A549 (cell line): ENCODE measurements at regions not wholly inside any gene's neighbourhood (a gene's known extent, or its start where the extent isn't known, plus 50 kb on each side); places are given as distances from the start of the nearest gene placed in this dataset.

Experiments used
- ATAC-seq, 2 experiments: fragments of 200-7000 bp in 1 of 2; fragments of >200 bp in 1 of 2; cut with Nextera tagmentation in 1 of 2; cut with Tn5 transposase in 1 of 2; 3 replicates each; pipeline versions ENCODE4 v1.8.0 to v1.9.1; 2018 to 2020; ENCODE audit warnings: mild to moderate bottlenecking in 1 of 2, moderate library complexity in 1 of 2
- CTCF ChIA-PET: fragments of 300-600 bp; sonication (Branson Sonifier 250); formaldehyde crosslinking; extraction: SDS; loops from one replicate; lab custom pipeline; 2021; ENCODE audit warnings: antibody characterized with exemption, inconsistent platforms; lab: Yijun Ruan, JAX
- POLR2A ChIA-PET: fragments of 350-600 bp; formaldehyde crosslinking; extraction: SDS; loops from one replicate; lab custom pipeline; 2021; ENCODE audit warnings: antibody characterized with exemption, inconsistent platforms; lab: Yijun Ruan, JAX
- DNase-seq, 2 experiments: peaks; one replicate each; pipeline versions ENCODE4 v3.0.0 to v3.0.0-alpha.2; 2011 to 2016; ENCODE audit warnings: low read depth in 1 of 2, low spot score in 1 of 2
- FAIRE-seq: peaks from 2 replicates; lab custom pipeline; 2011; peaks lifted over from hg19 to GRCh38; lab: Jason Lieb, UNC
- H3K27ac ChIP-seq, 2 experiments: fragments of >200 bp; sonication (Bioruptor Twin); formaldehyde crosslinking; 3 replicates each; pipeline ENCODE4 v1.5.1; 2016 to 2017
- H3K4me1 ChIP-seq: fragments of >200 bp; sonication (Bioruptor Twin); formaldehyde crosslinking; 3 replicates; pipeline ENCODE4 v1.6.1; 2016
- H3K4me2 ChIP-seq: fragments of >200 bp; sonication (Bioruptor Twin); formaldehyde crosslinking; 3 replicates; pipeline ENCODE4 v1.6.1; 2016
- H3K4me3 ChIP-seq: fragments of >200 bp; sonication (Bioruptor Twin); formaldehyde crosslinking; 3 replicates; pipeline ENCODE4 v1.5.1; 2016
- H3K9me3 ChIP-seq: fragments of >200 bp; sonication (Bioruptor Twin); formaldehyde crosslinking; 3 replicates; pipeline ENCODE4 v1.6.1; 2016
- BCL3 ChIP-seq: fragments of >200 bp; sonication (Bioruptor Twin); formaldehyde crosslinking; IDR thresholded peaks from 3 replicates; pipeline ENCODE4 v1.6.1; 2016
- CBX2 ChIP-seq: fragments of 200-600 bp; sonication (generic); IDR thresholded peaks from 2 replicates; pipeline ENCODE4 v1.6.1; 2016; ENCODE audit warnings: low read depth, mild to moderate bottlenecking, borderline replicate concordance
- CHD2 ChIP-seq: fragments of 150-350 bp; IDR thresholded peaks from 2 replicates; pipeline ENCODE4 v1.6.1; 2014; ENCODE audit warnings: low read length; ENCODE audit not compliant: partially characterized antibody
- EHMT2 ChIP-seq: fragments of 200-600 bp; sonication (generic); IDR thresholded peaks from 2 replicates; pipeline ENCODE4 v1.6.1; 2016; ENCODE audit warnings: antibody characterized with exemption, low read depth, mild to moderate bottlenecking, moderate library complexity
- ESRRA ChIP-seq: fragments of 150-350 bp; IDR thresholded peaks from 2 replicates; pipeline ENCODE4 v1.6.1; 2014; ENCODE audit warnings: mild to moderate bottlenecking, low read length, borderline replicate concordance
- FOSL2 ChIP-seq, 2 experiments: fragments of 450-650 bp in 1 of 2; fragments of >200 bp in 1 of 2; sonication (Bioruptor Twin) in 1 of 2; formaldehyde crosslinking; IDR thresholded peaks; 2 replicates each; pipeline versions ENCODE4 v1.5.0 to v1.6.1; 2016 to 2020; ENCODE audit warnings: mild to moderate bottlenecking in 1 of 2, moderate library complexity in 1 of 2
- GATA3 ChIP-seq: IDR thresholded peaks from 2 replicates; pipeline ENCODE4 v1.6.1; 2012; ENCODE audit warnings: borderline replicate concordance
- HEYL ChIP-seq: fragments of 250-450 bp; sonication (Bioruptor Pico); IDR thresholded peaks from 2 replicates; pipeline ENCODE4 v1.8.0; 2021; ENCODE audit warnings: mild to moderate bottlenecking, moderate library complexity
- HOXA7 ChIP-seq: fragments of 250-450 bp; sonication (Bioruptor Pico); IDR thresholded peaks from 2 replicates; pipeline ENCODE4 v1.5.0; 2020; ENCODE audit warnings: mild to moderate bottlenecking, moderate library complexity
- HOXB13 ChIP-seq: fragments of 250-450 bp; sonication (Bioruptor Pico); IDR thresholded peaks from 2 replicates; pipeline ENCODE4 v1.5.0; 2020; ENCODE audit warnings: low read depth, mild to moderate bottlenecking, moderate library complexity
- HOXB5 ChIP-seq: fragments of 250-450 bp; sonication (Bioruptor Pico); IDR thresholded peaks from 2 replicates; pipeline ENCODE4 v1.5.0; 2020; ENCODE audit warnings: mild to moderate bottlenecking, moderate library complexity
- JUNB ChIP-seq: fragments of >200 bp; sonication (Bioruptor Twin); formaldehyde crosslinking; IDR thresholded peaks from 2 replicates; pipeline ENCODE4 v1.6.1; 2016
- KDM1A ChIP-seq: fragments of 200-600 bp; sonication (generic); IDR thresholded peaks from 2 replicates; pipeline ENCODE4 v1.6.1; 2016; ENCODE audit warnings: low read depth, mild to moderate bottlenecking
- KDM5A ChIP-seq: fragments of 200-600 bp; sonication (generic); IDR thresholded peaks from 2 replicates; pipeline ENCODE4 v1.6.1; 2016; ENCODE audit warnings: antibody characterized with exemption, mild to moderate bottlenecking
- MYC ChIP-seq: IDR thresholded peaks from 2 replicates; pipeline ENCODE4 v1.6.1; 2012; ENCODE audit warnings: mild to moderate bottlenecking, inconsistent platforms, low read length, improper control_type of control experiment, borderline replicate concordance
- NPAS2 ChIP-seq: fragments of 250-450 bp; sonication (Bioruptor Pico); IDR thresholded peaks from 2 replicates; pipeline ENCODE4 v1.8.0; 2022; ENCODE audit warnings: mild to moderate bottlenecking, moderate library complexity, borderline replicate concordance
- POLR2AphosphoS2 ChIP-seq: conservative IDR thresholded peaks from 2 replicates; pipeline ENCODE4 v1.6.1; 2012; ENCODE audit warnings: low read length, improper control_type of control experiment, inconsistent platforms
- RFX5 ChIP-seq: fragments of 450-650 bp; IDR thresholded peaks from 2 replicates; pipeline ENCODE4 v1.7.1; 2014; ENCODE audit warnings: antibody characterized with exemption, mild to moderate bottlenecking, moderate library complexity
- SMC3 ChIP-seq: fragments of >200 bp; sonication (Bioruptor Twin); formaldehyde crosslinking; IDR thresholded peaks from 3 replicates; pipeline ENCODE4 v1.6.1; 2018; ENCODE audit warnings: inconsistent platforms
- TFCP2L1 ChIP-seq: fragments of 250-450 bp; sonication (Bioruptor Pico); IDR thresholded peaks from 2 replicates; pipeline ENCODE4 v1.5.0; 2021; ENCODE audit warnings: mild to moderate bottlenecking
- TP53 ChIP-seq: fragments of 250-450 bp; sonication (Bioruptor Pico); IDR thresholded peaks from 2 replicates; pipeline ENCODE4 v1.5.0; 2021; ENCODE audit warnings: mild to moderate bottlenecking, moderate library complexity
- ZC3H11A ChIP-seq: fragments of 450-650 bp; IDR thresholded peaks from 2 replicates; pipeline ENCODE4 v1.6.1; 2014; ENCODE audit warnings: antibody characterized with exemption, mild to moderate bottlenecking
- ZFP36 ChIP-seq: fragments of 450-650 bp; IDR thresholded peaks from 2 replicates; pipeline ENCODE4 v1.6.1; 2014; ENCODE audit warnings: borderline replicate concordance; ENCODE audit not compliant: partially characterized antibody
- WGBS: methylation state at CpG from one replicate; pipeline ENCODE4 v1.1.6; 2017; ENCODE audit errors: missing lambda C conversion rate; 5-methylcytosine and 5-hydroxymethylcytosine counted together
- TF ChIP-seq, protein P1 (sequence below): fragments of 200-600 bp; sonication (generic); IDR thresholded peaks from 2 replicates; pipeline ENCODE4 v1.6.1; 2016; ENCODE audit warnings: antibody characterized with exemption, mild to moderate bottlenecking, moderate library complexity
- TF ChIP-seq, protein P2 (sequence below): fragments of >200 bp; sonication (Bioruptor Twin); formaldehyde crosslinking; IDR thresholded peaks from 2 replicates; pipeline ENCODE4 v1.6.1; 2016
- TF ChIP-seq, protein P3 (sequence below): IDR thresholded peaks from 2 replicates; pipeline ENCODE4 v1.6.1; 2012

GRCh38 chr18:40197711-40198110 is 1757.3 kb upstream of the PIK3C3 start:
- H3K27ac ChIP-seq = no peak overlapping the region
- WGBS = 8% methylated on average over 3 of the region's 3 CpGs
- DNase-seq (no peak), ATAC-seq (no peak), FAIRE-seq (no peak)
- ChIA-PET POLR2A (no interaction called here), CTCF (no interaction called here)
- no peak for TF ChIP-seq HOXB5
- no peak for TF ChIP-seq HOXB13 (CRISPR knock-in tag)
- TF ChIP-seq FOSL2 (IDR thresholded peaks at IDR 0.05) = no peak
- no peak for TF ChIP-seq FOSL2 (CRISPR knock-in tag; IDR thresholded peaks at IDR 0.05)
- TF ChIP-seq HOXA7 (CRISPR knock-in tag) = no peak
- TF ChIP-seq, protein P1, sequence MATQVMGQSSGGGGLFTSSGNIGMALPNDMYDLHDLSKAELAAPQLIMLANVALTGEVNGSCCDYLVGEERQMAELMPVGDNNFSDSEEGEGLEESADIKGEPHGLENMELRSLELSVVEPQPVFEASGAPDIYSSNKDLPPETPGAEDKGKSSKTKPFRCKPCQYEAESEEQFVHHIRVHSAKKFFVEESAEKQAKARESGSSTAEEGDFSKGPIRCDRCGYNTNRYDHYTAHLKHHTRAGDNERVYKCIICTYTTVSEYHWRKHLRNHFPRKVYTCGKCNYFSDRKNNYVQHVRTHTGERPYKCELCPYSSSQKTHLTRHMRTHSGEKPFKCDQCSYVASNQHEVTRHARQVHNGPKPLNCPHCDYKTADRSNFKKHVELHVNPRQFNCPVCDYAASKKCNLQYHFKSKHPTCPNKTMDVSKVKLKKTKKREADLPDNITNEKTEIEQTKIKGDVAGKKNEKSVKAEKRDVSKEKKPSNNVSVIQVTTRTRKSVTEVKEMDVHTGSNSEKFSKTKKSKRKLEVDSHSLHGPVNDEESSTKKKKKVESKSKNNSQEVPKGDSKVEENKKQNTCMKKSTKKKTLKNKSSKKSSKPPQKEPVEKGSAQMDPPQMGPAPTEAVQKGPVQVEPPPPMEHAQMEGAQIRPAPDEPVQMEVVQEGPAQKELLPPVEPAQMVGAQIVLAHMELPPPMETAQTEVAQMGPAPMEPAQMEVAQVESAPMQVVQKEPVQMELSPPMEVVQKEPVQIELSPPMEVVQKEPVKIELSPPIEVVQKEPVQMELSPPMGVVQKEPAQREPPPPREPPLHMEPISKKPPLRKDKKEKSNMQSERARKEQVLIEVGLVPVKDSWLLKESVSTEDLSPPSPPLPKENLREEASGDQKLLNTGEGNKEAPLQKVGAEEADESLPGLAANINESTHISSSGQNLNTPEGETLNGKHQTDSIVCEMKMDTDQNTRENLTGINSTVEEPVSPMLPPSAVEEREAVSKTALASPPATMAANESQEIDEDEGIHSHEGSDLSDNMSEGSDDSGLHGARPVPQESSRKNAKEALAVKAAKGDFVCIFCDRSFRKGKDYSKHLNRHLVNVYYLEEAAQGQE = no peak
- TF ChIP-seq NPAS2 = no peak
- no peak for TF ChIP-seq POLR2AphosphoS2
- no peak for TF ChIP-seq BCL3
- no peak for TF ChIP-seq ZC3H11A
- TF ChIP-seq GATA3 = no peak
- TF ChIP-seq JUNB = no peak
- H3K4me3 ChIP-seq = no peak overlapping the region
- H3K9me3 ChIP-seq = no peaks in the 10 kb centered on the region
- H3K4me2 ChIP-seq = no peak overlapping the region
- H3K4me1 ChIP-seq = no peaks in the 10 kb centered on the region

- H3K4me3 ChIP-seq = no peak overlapping the region
- FAIRE-seq (no peak), DNase-seq (no peak), ATAC-seq (no peak)
- ChIA-PET POLR2A (no interaction called here), CTCF (no interaction called here)
- no peaks in the 10 kb centered on the region for H3K9me3 ChIP-seq
- no peaks in the 10 kb centered on the region for H3K4me1 ChIP-seq
- no peak overlapping the region for H3K4me2 ChIP-seq
- TF ChIP-seq, protein P2, sequence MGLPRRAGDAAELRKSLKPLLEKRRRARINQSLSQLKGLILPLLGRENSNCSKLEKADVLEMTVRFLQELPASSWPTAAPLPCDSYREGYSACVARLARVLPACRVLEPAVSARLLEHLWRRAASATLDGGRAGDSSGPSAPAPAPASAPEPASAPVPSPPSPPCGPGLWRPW = no peak
- no peak for TF ChIP-seq TFCP2L1
- no peak for TF ChIP-seq RFX5
- TF ChIP-seq CBX2 = no peak
- TF ChIP-seq NPAS2 = no peak
- TF ChIP-seq POLR2AphosphoS2 = no peak
- TF ChIP-seq FOSL2 (IDR thresholded peaks at IDR 0.05) = no peak
- no peak for TF ChIP-seq FOSL2 (CRISPR knock-in tag; IDR thresholded peaks at IDR 0.05)
- no peak overlapping the region for H3K27ac ChIP-seq
These were observed 1768.4 kb upstream of the PIK3C3 start for GRCh38 chr18:40186677-40187076.

- FAIRE-seq (no peak), ATAC-seq (no peak), DNase-seq (no peak)
- H3K4me3 ChIP-seq = no peak overlapping the region
- no peak overlapping the region for H3K27ac ChIP-seq
- WGBS = 4% methylated on average over 2 of the region's 2 CpGs
- H3K9me3 ChIP-seq = no peaks in the 10 kb centered on the region
- no peak overlapping the region for H3K4me2 ChIP-seq
- H3K4me1 ChIP-seq = no peaks in the 10 kb centered on the region
- ChIA-PET CTCF (no interaction called here), POLR2A (no interaction called here)
- no peak for TF ChIP-seq ESRRA
- TF ChIP-seq KDM5A = no peak
- TF ChIP-seq SMC3 = no peak
- TF ChIP-seq ZC3H11A = no peak
- no peak for TF ChIP-seq RFX5
- no peak for TF ChIP-seq KDM1A
- no peak for TF ChIP-seq EHMT2
- no peak for TF ChIP-seq POLR2AphosphoS2
- TF ChIP-seq, protein P3, sequence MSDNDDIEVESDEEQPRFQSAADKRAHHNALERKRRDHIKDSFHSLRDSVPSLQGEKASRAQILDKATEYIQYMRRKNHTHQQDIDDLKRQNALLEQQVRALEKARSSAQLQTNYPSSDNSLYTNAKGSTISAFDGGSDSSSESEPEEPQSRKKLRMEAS = no peak
- no peak for TF ChIP-seq ZFP36
- no peak for TF ChIP-seq HEYL
- TF ChIP-seq, protein P1 = no peak
- TF ChIP-seq TP53 = no peak
- TF ChIP-seq MYC = no peak
- TF ChIP-seq CHD2 = no peak
- no peak for TF ChIP-seq HOXB5
These were observed 1775.1 kb upstream of the PIK3C3 start for GRCh38 chr18:40179729-40180461.
